Sciatic nerve (tissue), 2 donors: ENCODE measurements at regions not wholly inside any gene's neighbourhood (a gene's known extent, or its start where the extent isn't known, plus 50 kb on each side); places are given as distances from the start of the nearest gene placed in this dataset.
"Not testable (repeated sequence)": the region's sequence is repeated elsewhere in the genome, so short reads cannot be mapped to it uniquely, and the experiment has no call there.

ENCODE experiments used
- ATAC-seq: fragments of 200-7000 bp; cut with Tn5 transposase; one replicate; pipeline ENCODE4 v1.9.1; 2020; ENCODE audit warnings: mild to moderate bottlenecking, moderate library complexity
- DNase-seq: peaks from one replicate; pipeline ENCODE4 v3.0.0-alpha.2; 2020; ENCODE audit warnings: low spot score
- intact Hi-C: fragments of 100-400 bp; cut with DNase I; formaldehyde crosslinking; loops from one replicate; pipeline ENCODE4 v1.14.2; 2022
- donor health status: DM: no; HTN: no; CAD: no.
- donor health status: DM: no; HTN: no; CAD: no.

DNA sequence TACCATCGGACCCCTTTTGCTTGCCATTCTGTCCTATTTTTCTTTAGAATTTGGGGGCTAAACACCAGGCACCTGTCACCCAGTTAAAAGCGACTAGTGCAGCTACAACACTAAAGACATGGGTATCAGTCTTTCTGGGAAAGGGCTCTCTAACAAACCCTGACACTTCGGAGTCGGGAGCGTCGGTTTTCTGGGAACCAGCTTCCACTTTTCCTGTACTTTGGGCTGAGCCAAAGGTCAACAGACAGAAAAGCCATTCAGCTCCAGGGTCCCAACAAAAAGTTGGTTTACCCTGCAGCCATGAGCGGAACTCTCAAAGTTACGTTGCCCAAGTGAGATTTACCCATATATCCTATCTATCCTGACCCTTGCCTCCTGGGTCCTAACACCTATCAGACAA is 337.0 kb upstream of the SLITRK5 start:
- DNase-seq (no peak), ATAC-seq (no peak)
- intact Hi-C loops = no loop called here

DNA sequence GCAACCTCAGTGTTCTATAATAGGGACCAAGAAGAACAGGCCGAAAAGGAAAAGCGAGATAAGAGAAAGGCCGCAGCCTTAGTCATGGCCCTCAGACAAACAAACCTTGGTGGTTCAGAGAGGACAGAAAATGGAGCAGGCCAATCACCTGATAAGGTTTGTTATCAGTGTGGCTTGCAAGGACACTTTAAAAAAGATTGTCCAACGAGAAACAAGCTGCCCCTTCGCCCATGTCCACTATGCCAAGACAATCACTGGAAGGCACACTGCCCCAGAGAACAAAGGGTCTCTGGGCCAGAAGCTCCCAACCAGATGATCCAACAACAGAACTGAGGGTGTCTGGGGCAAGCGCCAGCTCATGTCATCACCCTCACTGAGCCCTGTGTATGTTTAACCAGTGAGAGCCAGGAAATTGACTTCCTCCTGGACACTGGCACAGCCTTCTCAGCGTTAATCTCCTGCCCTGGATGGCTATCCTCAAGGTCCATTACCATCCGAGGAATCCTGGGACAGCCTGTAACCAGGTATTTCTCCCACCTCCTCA is 334.8 kb upstream of the SLITRK5 start:
- ATAC-seq, DNase-seq, intact Hi-C loops: not testable (repeated sequence)

DNA sequence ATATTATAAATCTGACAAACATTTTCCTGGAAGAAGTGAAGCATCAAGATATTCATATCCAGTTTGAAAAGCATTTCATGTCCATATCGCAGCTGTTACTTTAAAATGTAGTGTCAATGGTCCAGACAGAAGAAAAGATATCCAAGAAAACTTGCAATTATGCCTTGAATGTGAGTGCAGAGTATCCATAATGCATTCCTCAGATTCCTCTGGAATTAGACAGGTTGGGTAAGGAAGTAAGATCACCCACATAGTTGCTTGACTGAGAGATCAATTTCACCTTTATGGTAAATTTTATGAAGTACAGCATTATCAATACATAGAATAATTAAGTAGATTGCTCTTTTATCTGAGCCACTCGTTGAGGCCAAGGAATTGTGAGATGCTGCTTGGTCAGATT is 327.0 kb upstream of the SLITRK5 start:
- no peak for ATAC-seq
- intact Hi-C loops = no loop called here
- no peak for DNase-seq

DNA sequence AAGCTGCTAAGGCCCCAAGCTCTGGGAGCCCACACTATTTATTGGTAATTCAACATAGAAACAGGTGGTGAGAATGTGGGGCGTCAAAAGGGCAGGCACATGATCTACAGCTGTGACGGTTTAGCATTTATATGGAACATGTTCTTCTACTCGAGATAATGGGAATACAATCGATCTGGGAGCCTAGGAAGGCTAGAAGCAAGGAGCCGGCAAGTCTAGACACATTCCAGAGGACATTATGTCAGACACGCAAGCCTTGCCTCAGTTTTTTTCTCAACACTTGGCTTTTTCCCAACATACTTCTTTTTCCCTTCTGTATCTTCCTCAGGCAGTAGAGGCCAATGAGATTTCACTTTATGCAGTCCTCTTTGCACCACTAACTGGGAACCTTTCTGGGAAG is 315.7 kb upstream of the SLITRK5 start:
- intact Hi-C loops = no loop called here
- ATAC-seq (no peak), DNase-seq (no peak)

DNA sequence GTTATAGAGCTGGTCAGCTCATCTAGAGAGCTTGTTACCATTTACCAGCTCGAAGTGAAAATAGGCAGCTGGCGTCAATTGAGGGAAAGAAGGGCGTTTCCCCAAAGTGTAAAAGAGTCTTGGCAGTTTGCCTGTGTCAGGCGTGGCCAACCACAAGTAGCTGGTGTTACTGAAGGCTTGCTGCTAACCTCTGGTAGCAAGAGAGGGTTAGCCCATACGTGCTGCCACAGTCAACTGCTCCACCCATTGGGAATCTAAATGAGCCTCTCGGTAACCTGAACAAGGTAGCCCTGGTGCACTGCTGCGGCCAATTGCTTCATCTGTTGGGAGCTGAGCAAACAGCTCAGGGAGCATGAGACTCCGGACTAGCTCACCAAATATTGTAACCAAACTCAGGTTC is 314.9 kb upstream of the SLITRK5 start:
- DNase-seq = no peak
- peak; percentile 22 for ATAC-seq
- intact Hi-C loops = no loop called here

DNA sequence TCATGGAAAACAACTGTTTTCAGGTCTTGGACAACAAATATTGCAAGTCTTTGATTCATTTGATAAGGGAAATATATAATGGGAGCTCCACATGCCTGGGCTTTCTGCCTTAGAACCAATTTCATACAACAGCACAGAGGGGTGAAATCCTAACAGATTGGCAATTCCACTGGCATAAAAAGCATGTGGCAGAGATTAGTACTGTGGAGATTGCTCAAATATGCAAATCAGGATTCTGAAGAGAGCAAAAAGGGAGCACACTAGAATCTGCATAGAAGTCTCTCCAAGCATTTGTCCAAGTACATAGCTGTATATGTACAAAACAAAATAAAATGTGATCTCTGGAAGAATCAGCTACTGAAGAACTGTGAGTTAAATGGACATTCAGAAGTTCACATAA is 312.9 kb upstream of the SLITRK5 start:
- DNase-seq (no peak), ATAC-seq (no peak)
- intact Hi-C loops = no loop called here

DNA sequence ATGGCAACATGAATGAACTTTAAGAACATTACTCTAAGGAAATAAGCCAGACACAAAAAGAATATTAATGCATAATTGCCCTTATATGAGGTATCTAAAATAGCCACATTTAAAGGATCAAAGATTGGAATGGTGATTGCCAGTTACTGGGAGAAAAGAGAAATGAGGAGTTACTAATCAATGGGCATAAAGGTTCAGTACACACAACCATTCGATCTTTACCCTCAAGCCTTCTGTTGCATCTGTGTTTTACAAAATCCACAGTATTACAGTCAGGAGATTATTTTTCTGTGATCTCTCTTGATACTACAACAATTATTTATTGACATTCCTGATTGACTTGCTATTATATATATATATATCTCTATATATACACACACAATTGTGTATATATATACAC is 310.0 kb upstream of the SLITRK5 start:
- ATAC-seq = no peak
- intact Hi-C loops = no loop called here
- DNase-seq = no peak

DNA sequence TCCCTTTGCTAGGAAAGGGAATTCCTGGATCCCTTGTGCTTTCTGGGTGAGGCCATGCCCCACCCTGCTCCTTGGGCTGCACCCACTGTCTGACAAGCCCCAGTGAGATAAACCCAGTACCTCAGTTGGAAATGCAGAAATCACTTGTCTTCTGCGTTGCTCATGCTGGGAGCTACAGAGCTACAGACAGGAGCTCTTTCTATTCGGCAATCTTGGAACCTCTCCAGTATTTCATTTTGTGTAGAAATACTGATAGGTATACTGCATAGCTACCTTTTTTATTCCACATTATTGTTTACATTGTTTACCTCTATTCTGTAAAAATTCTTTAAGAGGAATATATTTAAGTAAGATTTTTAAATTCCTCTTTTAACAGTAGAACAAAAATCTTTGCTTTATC is 302.5 kb upstream of the SLITRK5 start:
- intact Hi-C loops = no loop called here
- no peak for DNase-seq

DNA sequence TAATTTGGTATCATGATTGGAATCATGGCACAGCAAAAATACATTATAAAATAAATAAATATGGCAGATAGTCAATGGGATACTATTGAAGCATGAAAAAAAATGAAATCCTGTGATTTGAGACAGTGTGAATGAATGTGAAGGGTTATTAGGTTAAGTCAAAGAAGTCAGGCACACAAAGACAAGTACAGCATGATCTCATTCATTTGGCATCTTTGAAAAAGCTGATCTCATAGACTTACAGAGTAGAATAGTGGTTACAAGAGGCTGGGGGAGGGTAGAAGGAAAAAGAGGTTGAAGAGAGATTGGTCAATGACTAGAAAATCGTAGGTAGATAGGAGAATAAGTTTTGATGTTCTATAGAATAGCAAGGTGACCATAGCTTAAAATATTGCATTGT is 295.1 kb upstream of the SLITRK5 start:
- intact Hi-C loops = no loop called here
- ATAC-seq (no peak), DNase-seq (no peak)

More for the DNA sequence above, 302.5 kb upstream of the SLITRK5 start:
- no peak for ATAC-seq

DNA sequence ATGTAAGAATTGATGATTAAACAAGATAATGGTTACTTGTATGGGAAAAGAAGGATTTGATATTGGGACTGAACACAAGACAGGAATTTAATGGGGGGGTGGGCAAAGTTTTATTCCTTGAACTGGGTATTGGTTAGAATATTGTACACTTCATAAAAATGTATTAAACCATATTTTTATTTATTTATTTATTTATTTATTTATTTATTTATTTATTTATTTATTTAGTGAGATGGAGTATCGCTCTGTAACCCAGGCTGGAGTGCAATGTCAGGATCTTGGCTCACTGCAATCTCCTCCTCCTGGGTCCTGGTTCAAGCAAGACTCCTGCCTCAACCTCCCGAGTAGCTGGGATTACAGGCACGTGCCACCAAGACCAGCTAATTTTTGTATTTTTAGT is 287.1 kb upstream of the SLITRK5 start:
- no peak for DNase-seq
- ATAC-seq = no peak
- intact Hi-C loops = no loop called here

DNA sequence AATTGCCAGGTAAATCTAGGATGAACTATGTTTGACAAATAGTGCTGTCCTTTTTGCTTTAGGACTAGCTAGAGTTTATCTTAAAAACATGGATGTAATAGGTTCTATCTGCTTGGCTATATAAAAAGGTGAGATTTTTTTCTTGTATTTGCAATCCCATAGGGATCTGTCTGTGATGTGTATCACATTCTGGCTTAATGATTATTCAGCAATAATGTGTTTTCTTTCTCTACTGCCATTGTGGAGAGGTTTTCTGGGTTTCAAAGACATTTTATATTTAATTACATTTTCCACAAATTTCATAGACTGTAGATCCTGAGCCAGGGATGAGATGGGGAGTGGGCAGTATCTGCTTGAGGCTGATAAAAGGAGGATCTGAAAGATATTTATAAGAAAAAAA is 277.8 kb upstream of the SLITRK5 start:
- intact Hi-C loops = no loop called here
- no peak for DNase-seq
- no peak for ATAC-seq

DNA sequence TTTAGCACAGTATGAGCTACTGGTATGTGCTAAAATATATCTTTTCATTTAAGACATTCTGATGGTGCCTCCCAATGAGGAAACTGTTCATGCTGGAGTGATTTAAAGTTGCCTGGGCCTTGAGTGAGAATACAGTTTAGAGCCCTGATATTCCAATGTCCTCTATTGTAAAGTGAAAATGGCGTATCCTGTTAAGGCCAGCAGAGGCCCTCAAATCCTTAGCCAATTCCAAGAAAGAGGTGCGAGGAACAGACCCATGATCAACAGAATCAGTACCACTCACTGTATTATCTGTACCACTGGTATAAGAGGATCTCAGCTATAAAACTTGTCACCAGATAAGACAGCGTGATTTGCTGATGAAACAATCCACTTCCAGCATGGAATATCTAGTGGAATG is 273.1 kb upstream of the SLITRK5 start:
- DNase-seq (no peak), ATAC-seq (no peak)
- intact Hi-C loops = no loop called here

DNA sequence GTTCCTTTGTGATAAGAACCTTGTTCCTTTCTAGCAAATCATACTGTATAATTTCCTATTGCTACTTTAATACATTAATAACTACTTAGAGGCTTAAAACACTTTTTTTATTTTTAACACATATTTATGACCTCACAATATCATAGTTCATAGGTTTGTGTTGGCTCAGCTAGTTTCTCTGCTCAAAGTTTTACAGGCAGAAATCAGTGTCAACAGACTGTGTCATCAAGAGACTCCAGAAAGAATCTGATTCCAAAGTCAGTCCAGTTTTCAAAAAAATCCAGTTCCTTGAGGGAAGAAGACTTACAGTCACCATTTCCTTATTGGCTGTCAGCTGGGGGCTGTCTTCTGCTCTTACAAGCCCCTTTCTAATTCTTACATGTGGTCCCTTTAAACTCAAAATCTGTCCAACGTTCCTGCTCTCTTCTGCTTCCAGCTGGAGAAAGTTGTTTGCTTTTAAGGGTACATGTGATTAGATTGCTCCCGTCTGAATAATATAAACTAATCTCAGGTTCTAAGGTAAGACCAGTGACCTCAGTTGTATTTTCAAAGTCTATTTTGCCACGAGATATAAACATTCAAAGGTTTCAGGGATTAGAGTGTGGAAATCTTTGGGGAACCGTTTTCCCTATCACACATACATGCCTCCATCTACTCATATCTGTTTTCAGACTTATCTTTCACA is 267.3 kb upstream of the SLITRK5 start:
- no peak for DNase-seq
- ATAC-seq = no peak
- intact Hi-C loops = no loop called here

DNA sequence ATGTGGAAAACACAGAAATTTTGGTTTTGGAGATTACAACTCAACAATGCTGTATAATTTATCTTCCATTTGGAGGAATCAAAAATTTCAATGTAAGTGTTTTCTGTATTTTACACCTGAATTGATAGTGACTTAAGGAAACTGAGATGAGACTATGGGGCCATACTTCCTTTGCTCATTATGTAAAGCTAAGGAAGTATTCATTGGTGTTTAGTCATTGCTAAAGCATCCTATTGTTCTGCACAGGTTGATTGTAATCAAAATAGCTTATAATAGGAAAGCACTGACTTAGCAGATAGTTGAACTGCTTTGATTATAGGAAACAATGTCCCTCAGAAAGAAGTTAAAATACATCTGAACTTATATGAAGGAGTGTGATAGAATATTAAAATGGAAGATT is 244.4 kb upstream of the SLITRK5 start:
- DNase-seq = no peak
- no peak for ATAC-seq
- intact Hi-C loops = no loop called here

DNA sequence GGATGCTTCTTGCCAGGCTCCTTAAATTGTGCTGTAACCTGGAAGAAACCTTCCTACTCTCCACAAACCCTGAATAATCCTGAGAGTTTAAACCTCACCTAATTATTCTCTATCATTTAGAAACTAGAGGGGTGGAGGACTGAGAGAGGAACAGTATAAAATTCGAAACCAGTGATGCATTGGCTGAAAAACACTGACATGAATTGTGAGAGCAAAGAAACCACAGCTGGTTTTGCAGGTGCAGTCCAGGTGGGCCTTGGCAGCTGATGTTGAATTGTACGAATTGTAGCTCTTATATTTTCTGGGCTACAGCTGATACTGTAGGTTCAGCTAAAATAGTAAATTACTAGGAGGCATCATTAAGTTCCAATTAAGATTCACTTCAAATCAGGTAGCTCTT is 227.0 kb upstream of the SLITRK5 start:
- DNase-seq (no peak), ATAC-seq (no peak)
- intact Hi-C loops = no loop called here

DNA sequence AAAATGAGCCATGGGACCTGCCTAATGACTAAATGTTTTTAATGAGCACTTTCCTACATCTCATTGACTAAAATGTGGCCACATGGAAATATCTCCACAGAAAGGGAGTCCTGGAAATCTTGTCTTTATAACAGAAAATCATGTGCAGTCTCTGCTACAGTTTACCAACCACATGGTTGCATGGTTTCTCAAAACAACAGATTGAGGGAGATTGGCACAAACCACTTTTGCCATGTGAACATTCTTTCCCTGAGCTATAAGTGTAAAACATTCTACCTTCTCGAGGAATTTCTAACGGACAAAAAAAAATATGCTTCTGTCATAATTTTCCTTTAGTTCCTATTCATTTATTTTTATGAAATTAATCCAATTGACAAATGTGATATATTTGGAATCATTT is 218.9 kb upstream of the SLITRK5 start:
- ATAC-seq = no peak
- no peak for DNase-seq
- intact Hi-C loops = no loop called here

DNA sequence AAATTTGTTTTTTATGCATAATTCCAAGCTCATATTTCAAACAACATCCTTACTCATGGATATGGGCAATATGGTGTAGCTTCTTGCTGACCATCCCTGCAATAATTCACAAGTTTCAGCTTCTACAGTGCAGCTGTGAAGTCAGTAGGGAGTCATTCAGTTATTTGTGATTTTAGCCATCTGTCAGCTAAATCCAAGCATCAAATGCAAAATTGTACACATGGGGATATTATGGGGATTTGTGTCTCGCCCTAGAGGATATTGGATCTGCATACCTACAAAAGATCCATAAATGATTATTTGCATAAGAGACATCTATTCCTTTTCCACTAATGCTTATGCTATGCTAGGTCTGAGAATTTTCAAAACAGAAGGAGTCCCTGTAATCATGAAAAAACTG is 217.9 kb upstream of the SLITRK5 start:
- intact Hi-C loops = no loop called here
- no peak for DNase-seq
- no peak for ATAC-seq

DNA sequence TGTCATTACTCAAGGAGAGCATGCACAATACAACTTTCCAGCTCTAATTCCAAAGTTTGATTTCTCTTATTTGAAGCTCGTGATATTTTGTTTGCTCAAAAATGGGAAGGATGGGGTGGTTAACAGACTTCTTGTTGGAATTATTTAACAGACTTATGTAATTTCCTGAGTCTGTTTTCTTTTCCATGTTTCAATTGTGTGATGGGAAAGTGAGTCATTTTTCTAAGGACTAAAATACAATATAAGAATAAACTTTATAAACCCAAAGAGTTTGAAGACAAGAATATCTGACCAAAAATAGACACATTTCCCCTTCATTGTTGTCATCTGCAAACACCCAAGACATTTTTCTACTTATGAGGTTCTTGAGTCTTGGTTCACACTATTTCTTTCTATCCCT is 211.8 kb upstream of the SLITRK5 start:
- DNase-seq (no peak), ATAC-seq (no peak)
- intact Hi-C loops = no loop called here

DNA sequence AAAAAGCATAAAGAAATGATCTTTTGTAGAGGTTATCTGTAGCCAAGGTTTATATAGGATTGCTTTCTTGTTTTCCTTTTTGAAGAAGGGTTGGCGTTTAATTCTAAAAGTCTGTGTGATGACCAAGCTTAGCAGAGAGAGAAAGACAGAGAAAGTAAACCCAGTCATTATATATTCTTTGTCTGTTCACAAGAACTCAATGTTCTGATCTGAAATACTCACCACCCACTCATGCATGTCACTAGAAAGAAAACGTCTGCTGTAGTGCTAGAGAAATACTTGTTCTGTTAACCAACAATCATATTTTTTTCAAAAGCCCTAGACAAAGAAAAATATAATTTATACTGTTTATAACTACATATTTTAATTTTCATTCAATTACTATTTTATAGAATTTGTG is 173.7 kb upstream of the SLITRK5 start:
- intact Hi-C loops = no loop called here
- DNase-seq (no peak), ATAC-seq (no peak)

DNA sequence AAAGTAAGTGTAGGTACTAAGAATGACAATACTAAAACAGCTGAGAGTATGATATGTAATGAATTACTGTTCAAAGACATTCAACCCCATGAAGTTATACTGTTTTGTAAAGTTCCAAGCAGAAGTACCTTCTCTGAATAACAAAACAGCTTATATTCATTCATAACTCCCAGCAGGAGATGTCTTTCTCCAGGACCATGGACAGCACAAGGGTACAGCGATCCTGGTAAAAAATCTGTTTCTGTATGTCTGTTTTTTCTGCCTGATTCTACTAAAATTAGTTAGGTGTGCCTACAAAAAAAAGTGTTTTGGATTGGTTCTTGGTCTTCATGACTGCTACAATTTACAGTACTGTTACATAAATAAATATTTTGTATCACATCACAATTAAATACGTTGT is 172.5 kb upstream of the SLITRK5 start:
- no peak for DNase-seq
- ATAC-seq = no peak
- intact Hi-C loops = no loop called here

DNA sequence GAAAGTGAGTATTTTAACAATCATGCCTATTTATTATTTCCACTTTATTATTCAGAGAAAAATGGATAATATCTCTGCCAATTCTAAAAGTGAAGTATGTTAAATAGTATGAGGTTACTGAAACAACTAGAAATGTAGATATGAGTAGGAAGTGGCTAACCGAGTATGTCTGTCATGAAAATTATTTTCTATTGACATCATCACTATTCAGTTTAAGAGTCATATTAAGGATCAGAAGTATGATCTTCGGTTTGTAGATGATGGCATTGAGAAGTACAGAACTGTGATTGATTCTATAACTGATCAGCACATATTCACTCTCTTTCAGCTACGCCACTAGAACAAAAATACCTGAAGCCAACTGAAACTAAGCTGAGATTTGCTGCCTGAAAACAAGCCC is 146.4 kb upstream of the SLITRK5 start:
- DNase-seq (no peak), ATAC-seq (no peak)
- intact Hi-C loops = no loop called here
